Activated CD4-positive, alpha-beta T cell treated with anti-CD3 and anti-CD28 coated beads, Interleukin-10, Interleukin-2, amounts not matched to agents 100 ng/mL and 50 ng/mL, durations not matched to agents 16 hours and 8 hours (primary cell): ENCODE measurements at regions not wholly inside any gene's neighbourhood (a gene's known extent, or its start where the extent isn't known, plus 50 kb on each side); places are given as distances from the start of the nearest gene placed in this dataset.
"Not testable (repeated sequence)": the region's sequence is repeated elsewhere in the genome, so short reads cannot be mapped to it uniquely, and the experiment has no call there.

ENCODE experiments used
- DNase-seq: peaks from one replicate; pipeline ENCODE4 v3.0.0-alpha.2; 2020

DNA sequence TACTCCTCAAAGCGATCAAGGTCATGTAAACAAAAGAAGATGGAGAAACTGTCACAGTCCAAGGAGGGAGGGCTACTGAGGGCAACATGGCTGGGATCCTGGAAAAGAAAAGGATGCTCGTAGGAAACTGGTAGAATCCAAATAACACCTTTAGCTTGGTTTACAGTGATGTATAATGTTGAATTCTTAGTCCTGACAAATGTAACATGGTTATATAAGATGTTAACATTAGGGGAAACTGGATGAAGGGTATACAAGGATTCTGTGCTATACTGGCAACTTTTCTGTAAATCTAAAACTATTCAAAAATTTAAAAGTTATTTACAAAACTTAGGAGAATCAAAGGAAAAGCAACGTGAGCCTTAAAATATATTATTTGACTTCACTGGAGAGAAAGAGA lies 257.0 kb downstream of the TTC32 start:
- no peak for DNase-seq

DNA sequence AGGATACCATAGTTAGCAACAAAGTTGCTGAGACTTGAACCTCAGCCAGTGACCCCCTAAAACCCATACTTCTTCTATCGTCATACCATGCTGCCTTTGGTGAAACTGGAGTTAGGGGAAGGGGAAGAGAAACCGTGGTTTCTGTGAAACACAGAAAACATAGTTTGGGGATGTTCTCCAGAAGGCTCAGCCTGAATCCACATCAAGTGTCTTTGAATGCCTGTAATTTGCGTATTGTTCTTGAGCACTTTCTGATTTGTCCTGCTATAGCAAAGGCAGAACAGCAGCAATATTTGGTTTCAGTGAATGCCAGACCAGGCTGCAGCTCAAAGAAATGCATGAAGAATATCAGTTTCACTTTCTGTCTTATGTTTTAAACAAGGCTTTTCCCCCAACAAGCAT lies 258.7 kb downstream of the TTC32 start:
- DNase-seq = no peak

DNA sequence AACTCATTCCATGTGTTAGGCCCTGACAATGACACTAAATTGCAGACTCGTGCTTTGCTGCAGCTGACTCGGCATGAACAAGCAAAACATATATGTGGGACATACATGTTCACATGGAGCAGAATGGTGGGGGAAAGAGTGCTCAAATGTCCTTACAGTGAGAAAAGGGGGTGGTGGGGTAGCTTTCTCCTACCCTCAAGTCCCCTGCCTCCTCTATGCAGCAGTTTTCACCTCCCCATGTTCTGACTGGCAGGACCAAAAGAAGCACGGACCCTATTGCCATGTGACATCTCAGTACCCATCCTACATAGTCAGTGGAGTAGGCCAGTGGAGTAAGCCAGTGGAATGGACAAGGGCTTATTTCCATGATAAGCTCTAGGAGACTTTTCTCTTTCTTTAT lies 259.3 kb downstream of the TTC32 start:
- no peak for DNase-seq

GRCh38 chr2:19635951-19636510 lies 265.8 kb downstream of the TTC32 start:
- no peak for DNase-seq

DNA sequence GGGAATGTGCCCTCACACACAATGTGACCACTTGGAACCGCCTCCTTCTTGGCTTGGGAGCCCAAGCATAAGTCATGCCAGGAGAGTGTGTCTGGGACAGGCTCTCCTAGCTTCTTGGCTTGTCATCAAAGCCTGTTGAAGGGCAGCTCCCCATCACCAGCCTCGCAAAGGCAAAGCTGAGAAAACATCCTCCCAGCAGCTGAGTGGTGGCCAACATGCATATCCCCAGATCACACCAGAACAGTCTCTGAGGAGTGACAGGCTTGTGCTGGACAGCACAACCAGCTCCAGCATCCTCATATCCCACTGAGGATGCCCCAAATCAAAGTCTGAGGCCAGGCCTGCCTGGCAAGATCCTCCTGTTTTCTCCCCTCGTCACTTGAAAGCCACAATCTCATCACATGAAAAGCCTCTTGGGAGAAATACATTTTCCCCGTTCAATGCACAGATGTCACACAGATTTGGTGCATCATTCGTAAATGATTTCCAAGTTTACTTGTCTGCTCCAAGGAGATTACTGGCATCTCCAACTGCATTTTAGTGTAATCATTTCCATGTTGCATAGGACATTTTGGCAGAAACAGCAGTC lies 269.3 kb downstream of the TTC32 start:
- DNase-seq = no peak

DNA sequence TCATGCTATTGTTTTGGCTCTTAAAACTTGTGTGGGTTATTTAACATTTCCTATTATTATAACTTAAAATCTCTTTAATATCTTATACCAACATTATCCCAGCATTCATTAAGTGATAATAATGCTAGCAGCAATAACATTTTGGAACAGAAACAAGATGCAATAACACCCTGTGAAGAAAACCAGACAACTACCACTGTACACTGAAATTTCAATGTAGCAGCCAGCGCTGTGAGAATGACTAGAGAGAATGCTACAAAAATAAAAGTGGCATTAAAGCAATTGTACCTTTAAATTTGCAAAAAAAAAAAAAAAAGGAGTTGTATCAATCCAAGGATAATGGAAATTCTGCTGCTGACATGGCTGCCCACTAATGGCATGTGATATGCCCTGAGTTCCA lies 269.9 kb downstream of the TTC32 start:
- no peak for DNase-seq

GRCh38 chr2:19630921-19631320 lies 270.9 kb downstream of the TTC32 start:
- no peak for DNase-seq

GRCh38 chr2:19627359-19627758 lies 268.9 kb upstream of the OSR1 start:
- DNase-seq = no peak

- no peak for DNase-seq
These were observed 265.1 kb upstream of the OSR1 start for GRCh38 chr2:19623488-19623887.

DNA sequence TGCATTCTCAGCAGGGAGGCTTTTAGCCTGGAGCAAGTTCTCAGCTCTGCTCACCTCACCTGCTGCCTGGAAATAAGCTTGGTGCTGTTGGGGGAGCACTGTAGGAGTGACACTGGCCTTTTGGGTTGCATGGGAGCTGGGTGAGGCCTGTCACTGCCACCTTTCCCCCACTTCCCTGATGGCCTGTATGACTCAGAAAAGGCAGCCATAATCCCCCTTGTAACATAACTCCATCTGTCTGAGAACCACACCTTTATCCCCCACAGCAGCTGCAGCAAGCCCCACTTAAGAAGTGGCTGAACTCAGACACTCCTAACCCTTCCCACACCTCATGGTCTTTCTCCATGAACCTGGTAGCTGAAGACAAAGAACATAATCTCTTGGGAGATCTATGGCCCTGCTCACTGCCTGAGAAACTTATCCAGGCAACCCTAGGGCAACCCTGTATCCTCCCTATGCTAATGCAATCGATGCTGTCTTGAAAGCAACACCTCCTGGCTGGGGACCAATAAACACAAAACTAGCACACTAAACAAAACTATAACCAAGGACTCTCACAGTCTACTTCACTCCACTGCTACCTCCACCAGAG lies 258.9 kb upstream of the OSR1 start:
- no peak for DNase-seq

GRCh38 chr2:19615402-19615801 lies 257.0 kb upstream of the OSR1 start:
- not testable (repeated sequence) for DNase-seq

DNA sequence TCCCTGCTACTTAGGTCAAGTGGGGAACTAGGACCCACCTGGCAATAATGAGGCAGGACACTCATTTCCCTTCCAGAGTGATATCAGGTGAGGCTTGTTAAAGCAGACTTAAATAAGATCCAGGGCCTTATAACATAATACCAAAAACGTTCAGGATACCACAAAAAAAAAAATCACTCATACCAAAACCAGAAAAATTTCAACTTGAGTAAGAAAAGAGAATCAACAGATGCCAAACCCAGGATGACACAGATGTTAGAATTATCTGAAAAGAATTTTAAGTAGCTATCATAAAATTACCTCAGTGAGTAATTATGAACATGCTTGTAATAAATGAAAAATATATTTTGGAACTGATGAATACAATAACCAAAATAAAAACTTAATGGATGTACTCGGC lies 255.6 kb upstream of the OSR1 start:
- peak; percentile 24 for DNase-seq

GRCh38 chr2:19611491-19612332 lies 253.3 kb upstream of the OSR1 start:
- no peak for DNase-seq

- no peak for DNase-seq
These were observed 250.8 kb upstream of the OSR1 start for GRCh38 chr2:19609266-19609665.

GRCh38 chr2:19607931-19608771 lies 249.7 kb upstream of the OSR1 start:
- DNase-seq = no peak

- no peak for DNase-seq
These were observed 249.0 kb upstream of the OSR1 start for GRCh38 chr2:19607400-19607799.

DNA sequence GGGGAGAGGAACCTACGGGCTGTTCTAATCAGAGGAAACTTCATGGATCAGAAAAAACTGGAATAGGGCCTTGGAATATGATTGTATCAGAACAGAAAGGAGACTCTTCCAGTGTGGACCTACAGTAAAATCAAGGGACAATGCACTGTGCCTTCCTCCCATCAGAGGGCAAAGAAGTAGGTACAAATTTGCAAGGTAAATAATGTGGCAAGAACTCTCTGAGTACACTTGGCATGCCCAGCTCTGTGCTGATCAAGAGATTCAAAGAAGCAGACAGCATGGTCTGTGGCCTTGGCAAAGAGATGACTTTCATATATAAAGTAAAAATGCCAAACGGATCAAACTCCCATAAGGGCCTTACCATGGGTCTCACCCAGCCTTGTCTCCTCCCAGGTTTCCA lies 242.6 kb upstream of the OSR1 start:
- DNase-seq = no peak

GRCh38 chr2:19600506-19600905 lies 242.1 kb upstream of the OSR1 start:
- DNase-seq = no peak

DNA sequence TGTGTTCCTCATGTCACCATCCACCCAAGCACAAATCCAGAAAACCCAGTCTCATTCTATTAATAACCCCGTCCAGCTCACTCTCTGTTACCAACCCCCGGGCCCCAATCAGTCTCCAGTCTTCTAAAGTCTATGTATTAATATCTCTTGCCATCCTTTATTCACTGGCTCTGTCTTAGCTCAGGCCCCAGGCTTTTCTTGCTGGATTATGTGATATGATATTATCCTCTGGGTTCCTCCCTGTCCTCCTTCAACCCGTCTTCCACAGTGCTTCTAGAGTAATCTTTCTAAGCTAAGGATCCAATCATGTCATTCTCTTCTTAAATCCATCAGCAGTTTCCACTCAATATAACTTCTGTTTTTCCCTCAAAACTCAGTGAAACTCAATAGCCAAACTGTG lies 240.5 kb upstream of the OSR1 start:
- DNase-seq = no peak

DNA sequence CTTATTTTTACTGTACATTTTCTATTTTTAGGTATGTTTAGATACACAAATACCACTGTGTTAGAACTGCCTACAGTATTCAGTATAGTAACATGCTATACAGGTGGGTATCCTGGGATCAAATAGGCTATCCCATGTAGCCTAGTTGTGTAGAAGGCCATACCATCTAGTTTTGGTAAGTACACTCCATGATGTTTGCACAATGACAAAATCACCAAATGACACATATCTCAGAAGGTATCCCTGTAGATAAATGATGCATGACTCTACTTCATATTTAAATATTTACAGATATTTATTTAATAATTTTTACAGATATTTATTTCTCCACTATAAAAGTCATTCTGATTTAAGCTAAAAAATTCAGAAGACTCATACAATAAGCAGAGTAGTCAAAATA lies 233.8 kb upstream of the OSR1 start:
- no peak for DNase-seq

DNA sequence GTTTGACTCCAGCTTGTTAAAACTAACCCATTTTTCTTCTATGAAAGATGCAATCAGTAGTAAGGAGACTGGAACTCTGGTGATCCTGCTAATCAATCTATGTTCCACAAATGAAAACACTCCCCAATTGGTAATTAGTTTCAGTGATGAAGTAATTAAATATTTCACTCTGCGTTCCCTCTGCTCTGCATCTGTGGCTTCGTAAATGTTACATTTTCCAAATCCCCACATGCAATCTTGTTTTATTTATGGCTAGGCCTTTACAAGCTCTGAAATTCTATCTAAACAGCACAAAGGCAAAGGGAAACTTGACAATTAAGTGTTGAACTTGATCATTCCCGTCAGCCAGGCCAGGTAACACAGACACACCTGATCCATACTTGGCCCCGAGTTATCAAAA lies 231.4 kb upstream of the OSR1 start:
- no peak for DNase-seq

GRCh38 chr2:19580830-19581229 lies 222.4 kb upstream of the OSR1 start:
- no peak for DNase-seq

DNA sequence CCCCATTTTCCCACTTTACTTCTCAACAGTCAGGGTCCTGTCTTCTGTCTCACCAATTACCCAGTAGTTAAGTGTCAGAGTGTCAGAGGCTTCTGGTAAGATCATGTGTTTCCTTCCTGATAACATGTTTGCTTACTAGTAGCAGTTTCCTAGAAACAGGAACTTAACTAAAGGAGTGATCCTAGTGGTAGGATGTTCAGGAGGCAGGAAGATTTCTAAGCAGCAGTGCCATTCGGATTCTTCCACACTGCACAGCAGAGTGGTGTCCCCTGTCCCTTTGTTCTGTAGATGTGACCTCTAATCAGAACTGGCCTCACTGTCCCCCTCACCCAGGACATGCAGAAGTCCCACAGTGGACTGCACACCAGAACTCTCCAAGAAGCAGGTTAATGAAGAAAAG lies 221.8 kb upstream of the OSR1 start:
- DNase-seq = no peak
